GM12878 (cell line): ENCODE measurements at regions not wholly inside any gene's neighbourhood (a gene's known extent, or its start where the extent isn't known, plus 50 kb on each side); places are given as distances from the start of the nearest gene placed in this dataset.
"Not testable (repeated sequence)": the region's sequence is repeated elsewhere in the genome, so short reads cannot be mapped to it uniquely, and the experiment has no call there.

Source experiments
- ATAC-seq: fragments of 200-7000 bp; cut with Tn5 transposase; 3 replicates; pipeline ENCODE4 v1.9.1; 2020; ENCODE audit warnings: mild to moderate bottlenecking, moderate library complexity
- BruUV-seq: library from RNA; stranded (reverse); fragments of 400-500 nt; replicated peaks from 2 replicates; lab custom pipeline; 2021; lab: Mats Ljungman, UMichigan
- CTCF ChIA-PET: fragments of 300-600 bp; sonication (Branson Sonifier 250); formaldehyde crosslinking; extraction: SDS; loops from one replicate; lab custom pipeline; 2021; ENCODE audit warnings: inconsistent platforms; lab: Yijun Ruan, JAX
- POLR2A ChIA-PET: fragments of 350-600 bp; formaldehyde crosslinking; extraction: SDS; loops from one replicate; lab custom pipeline; 2021; ENCODE audit warnings: inconsistent platforms; lab: Charles Lee
- RAD21 ChIA-PET: fragments of 300-600 bp; sonication (Branson Sonifier 250); formaldehyde crosslinking; loops from one replicate; lab custom pipeline; 2023; ENCODE audit warnings: antibody characterized with exemption; ENCODE audit not compliant: unreplicated experiment; lab: Charles Lee
- SMC1A ChIA-PET: fragments of 300-600 bp; sonication (Branson Sonifier 250); formaldehyde crosslinking; loops from one replicate; lab custom pipeline; 2023; ENCODE audit not compliant: unreplicated experiment, uncharacterized antibody; lab: Charles Lee
- DNase-seq: peaks from one replicate; pipeline ENCODE4 v3.0.0-alpha.2; 2011; ENCODE audit warnings: low read depth, low spot score
- FAIRE-seq: peaks from 3 replicates; lab custom pipeline; 2011; peaks lifted over from hg19 to GRCh38; lab: Jason Lieb, UNC
- H2AFZ ChIP-seq: 2 replicates; pipeline ENCODE4 v1.6.0; 2011; ENCODE audit warnings: low read depth, low read length, control low read depth; ENCODE audit not compliant: control insufficient read depth
- H3K27ac ChIP-seq: 2 replicates; pipeline ENCODE4 v1.5.1; 2011; ENCODE audit warnings: control low read depth; ENCODE audit not compliant: control insufficient read depth, insufficient read depth
- H3K27me3 ChIP-seq, 2 experiments: replicated peaks in 1 of 2; 2 replicates each; pipeline versions ENCODE4 v1.6.0 to v1.6.1; 2011; ENCODE audit warnings: low read length in 1 of 2; ENCODE audit not compliant: control insufficient read depth in 2 of 2, insufficient read depth in 2 of 2
- H3K36me3 ChIP-seq, 2 experiments: 2 replicates each; pipeline ENCODE4 v1.5.1; 2011; ENCODE audit warnings: low read length in 1 of 2; ENCODE audit not compliant: control insufficient read depth in 2 of 2, insufficient read depth in 2 of 2
- H3K4me1 ChIP-seq: 2 replicates; pipeline ENCODE4 v1.6.1; 2011; ENCODE audit warnings: mild to moderate bottlenecking, low read length, moderate library complexity, mixed read lengths; ENCODE audit not compliant: control insufficient read depth, insufficient read depth
- H3K4me2 ChIP-seq: 2 replicates; pipeline ENCODE4 v1.6.0; 2011; ENCODE audit warnings: control low read depth; ENCODE audit not compliant: control insufficient read depth, insufficient read depth
- H3K4me3 ChIP-seq: fragments of 200-600 bp; sonication (generic); 2 replicates; pipeline ENCODE4 v1.5.1; 2016
- H3K79me2 ChIP-seq: 2 replicates; pipeline ENCODE4 v1.6.0; 2011; ENCODE audit warnings: low read length; ENCODE audit not compliant: control insufficient read depth, insufficient read depth
- H3K9ac ChIP-seq: 2 replicates; pipeline ENCODE4 v1.8.0; 2011; ENCODE audit warnings: low read length, control low read depth, mixed read lengths; ENCODE audit not compliant: control insufficient read depth, insufficient read depth
- H3K9me3 ChIP-seq: replicated peaks from 3 replicates; pipeline ENCODE4 v1.5.1; 2011; ENCODE audit warnings: mild to moderate bottlenecking, low read length; ENCODE audit not compliant: control insufficient read depth, insufficient read depth
- H4K20me1 ChIP-seq: 2 replicates; pipeline ENCODE4 v1.6.0; 2011; ENCODE audit not compliant: control insufficient read depth, insufficient read depth
- BHLHE40 ChIP-seq, 2 experiments: fragments of 450-650 bp in 1 of 2; IDR thresholded peaks; 2 replicates each; pipeline ENCODE4 v1.6.1; 2011 to 2017; ENCODE audit warnings: low read depth in 2 of 2, borderline replicate concordance in 1 of 2, improper control_type of control experiment in 1 of 2, low read length in 1 of 2, mild to moderate bottlenecking in 1 of 2
- RBBP5 ChIP-seq: fragments of 200-600 bp; sonication (generic); conservative IDR thresholded peaks from 2 replicates; pipeline ENCODE4 v1.6.1; 2016
- TCF3 ChIP-seq: IDR thresholded peaks from 2 replicates; pipeline ENCODE4 v1.6.1; 2012; ENCODE audit warnings: low read depth, mild to moderate bottlenecking, low read length, borderline replicate concordance; ENCODE audit not compliant: insufficient read depth
- WGBS: methylation state at CpG from one replicate; pipeline ENCODE4 v1.1.6; 2016; ENCODE audit warnings: low lambda C conversion rate; ENCODE audit not compliant: insufficient replicate concordance, insufficient coverage; ENCODE audit errors: missing lambda C conversion rate; 5-methylcytosine and 5-hydroxymethylcytosine counted together
- in situ Hi-C: fragments of 300-500 bp; cut with MboI; formaldehyde crosslinking; loops from 9 replicates; pipeline ENCODE4 v1.14.3; 2018; ENCODE audit warnings: mixed read lengths
- intact Hi-C: fragments of 100-400 bp; cut with micrococcal nuclease; formaldehyde crosslinking; loops from one replicate; pipeline ENCODE4 v1.14.2; 2022; ENCODE audit not compliant: unreplicated experiment

DNA sequence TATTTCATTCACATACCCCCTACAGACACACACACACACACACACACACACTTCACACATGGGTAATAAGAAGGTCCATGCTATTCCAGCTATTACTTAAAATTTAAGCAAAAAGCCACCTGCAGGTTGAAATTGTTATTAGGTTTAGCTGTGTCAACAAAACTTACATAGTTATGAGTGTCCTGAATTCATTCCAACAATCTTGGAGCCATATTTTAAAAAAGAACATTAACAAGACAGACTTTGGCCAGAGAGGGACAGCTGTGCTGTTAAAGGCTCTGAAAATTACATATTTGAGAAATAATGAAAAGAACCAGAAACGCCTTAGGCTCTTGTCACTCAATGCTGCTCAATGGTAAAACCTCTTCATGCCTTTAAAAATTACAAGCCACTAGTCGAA lies 455.3 kb downstream of the EPM2A start:
- 2% methylated on average over 2 of the region's 2 CpGs for WGBS
- H2AFZ ChIP-seq, result no peak overlapping the region
- ChIA-PET POLR2A (no interaction called here), CTCF (interaction anchor here (0.7 to 1.5 kb wide), 2 partner anchors 15 to 1739 kb away, joined by 3 to 4 read pairs; no protein-coding TSS in a partner anchor), RAD21 (no interaction called here)
- no TSS peak for BruUV-seq
- H3K27ac ChIP-seq, result no peak overlapping the region
- H3K4me2 ChIP-seq, result no peak overlapping the region
- no peaks in the 10 kb centered on the region for H3K36me3 ChIP-seq
- no peaks in the 10 kb centered on the region for H3K4me1 ChIP-seq
- no peaks in the 10 kb centered on the region for H3K27me3 ChIP-seq
- no peak for TF ChIP-seq BHLHE40 (IDR thresholded peaks at IDR 0.05; ENCODE audit: borderline replicate concordance in 1 of 2, low read depth in 2 of 2, low read length in 1 of 2)
- no peak for TF ChIP-seq RBBP5
- TF ChIP-seq TCF3, result no peak
- TF ChIP-seq, all 136 proteins: peak for 0
- ATAC-seq (no peak), FAIRE-seq (no peak), DNase-seq (no peak)
- H3K9me3 ChIP-seq, result no peaks in the 10 kb centered on the region
- SMC1A ChIA-PET, result interaction anchor here (0.7 kb wide), 1 partner anchor 124 kb away, joined by 3 read pairs; no protein-coding TSS in a partner anchor
- no peak overlapping the region for H3K4me3 ChIP-seq
- H4K20me1 ChIP-seq, result no peaks in the 10 kb centered on the region
- no peaks in the 10 kb centered on the region for H3K79me2 ChIP-seq
- no peak overlapping the region for H3K9ac ChIP-seq
- intact Hi-C loops (no loop called here), in situ Hi-C loops (no loop called here)

GRCh38 chr6:145283209-145283608 lies 452.1 kb downstream of the EPM2A start:
- H3K4me2 ChIP-seq, FAIRE-seq, POLR2A ChIA-PET, BruUV-seq, DNase-seq, RAD21 ChIA-PET, H3K36me3 ChIP-seq, H3K27me3 ChIP-seq, H3K4me1 ChIP-seq, SMC1A ChIA-PET, H2AFZ ChIP-seq, H3K79me2 ChIP-seq, H3K9me3 ChIP-seq, H3K9ac ChIP-seq, in situ Hi-C loops, CTCF ChIA-PET, H3K4me3 ChIP-seq, intact Hi-C loops, H4K20me1 ChIP-seq, ATAC-seq, H3K27ac ChIP-seq: not testable (repeated sequence)
- WGBS, result 51% methylated on average over 6 of the region's 6 CpGs
